Left lung (tissue), 4 donors: ENCODE measurements at regions not wholly inside any gene's neighbourhood (a gene's known extent, or its start where the extent isn't known, plus 50 kb on each side); places are given as distances from the start of the nearest gene placed in this dataset.

ENCODE experiments used
- ATAC-seq: fragments of 200-7000 bp; cut with Tn5 transposase; one replicate; pipeline ENCODE4 v1.9.1; 2020; ENCODE audit warnings: moderate library complexity
- DNase-seq, 4 donors: peaks; one replicate each; pipeline ENCODE4 v3.0.0-alpha.2; 2013 to 2020
- H3K27ac ChIP-seq, 2 donors: fragments of 200-600 bp; sonication (generic) in 1 of 2; one replicate each; pipeline versions ENCODE4 v1.5.0 to v1.8.0; 2020 to 2021
- H3K27me3 ChIP-seq, 2 donors: fragments of 200-600 bp; sonication (generic) in 1 of 2; one replicate each; pipeline versions ENCODE4 v1.5.0 to v1.8.0; 2020 to 2021
- H3K36me3 ChIP-seq, 2 donors: fragments of 200-600 bp; sonication (generic) in 1 of 2; one replicate each; pipeline versions ENCODE4 v1.5.0 to v1.8.0; 2020 to 2021
- H3K4me1 ChIP-seq, 2 donors: fragments of 200-600 bp; one replicate each; pipeline ENCODE4 v1.8.0; 2021
- H3K4me3 ChIP-seq, 2 donors: fragments of 200-600 bp; sonication (generic) in 1 of 2; one replicate each; pipeline versions ENCODE4 v1.5.0 to v1.8.0; 2020 to 2021; ENCODE audit warnings: mild to moderate bottlenecking in 1 of 2
- H3K9me3 ChIP-seq, 2 donors: fragments of 200-600 bp; sonication (generic) in 1 of 2; one replicate each; pipeline versions ENCODE4 v1.5.0 to v1.8.0; 2020 to 2021
- CTCF ChIP-seq, 2 donors: fragments of 200-600 bp; sonication (generic) in 1 of 2; IDR thresholded peaks; one replicate each; pipeline versions ENCODE4 v1.5.0 to v1.8.0; 2021; ENCODE audit warnings: antibody characterized with exemption in 2 of 2
- intact Hi-C, 2 donors: fragments of 100-400 bp; cut with DNase I; formaldehyde crosslinking; loops; one replicate each; pipeline versions ENCODE4 v1.11.2 to v1.14.2; 2022
- donor health status: DM: no; HTN: yes; CAD: no.
- donor health status: DM: no; HTN: no; CAD: no.

- no peaks in the 10 kb centered on the region for H3K27me3 ChIP-seq
- intact Hi-C loops, result no loop called here
- no peaks in the 10 kb centered on the region for H3K4me1 ChIP-seq
- H3K9me3 ChIP-seq, result no peaks in the 10 kb centered on the region
- TF ChIP-seq CTCF (IDR thresholded peaks at IDR 0.05), result no peak
- H3K27ac ChIP-seq, result no peak overlapping the region
- DNase-seq, result no peak
- ATAC-seq, result no peak
- no peak overlapping the region for H3K4me3 ChIP-seq
- H3K36me3 ChIP-seq, result no peaks in the 10 kb centered on the region
These were observed 411.1 kb downstream of the SOX2 start for GRCh38 chr3:182122779-182123178.

GRCh38 chr3:182124187-182124586 is 412.5 kb downstream of the SOX2 start:
- no peaks in the 10 kb centered on the region for H3K27me3 ChIP-seq
- H3K27ac ChIP-seq, result no peak overlapping the region
- no peak overlapping the region for H3K4me3 ChIP-seq
- ATAC-seq, result no peak
- H3K36me3 ChIP-seq, result no peaks in the 10 kb centered on the region
- TF ChIP-seq CTCF (IDR thresholded peaks at IDR 0.05), result no peak
- H3K4me1 ChIP-seq, result no peaks in the 10 kb centered on the region
- DNase-seq, result no peak
- no peaks in the 10 kb centered on the region for H3K9me3 ChIP-seq
- intact Hi-C loops, result no loop called here

GRCh38 chr3:182124716-182125115 is 413.0 kb downstream of the SOX2 start:
- intact Hi-C loops, result no loop called here
- TF ChIP-seq CTCF (IDR thresholded peaks at IDR 0.05), result no peak
- ATAC-seq (no peak), DNase-seq (no peak)
- Histone ChIP-seq H3K27me3 (no peaks in the 10 kb centered on the region), H3K4me3 (no peak overlapping the region), H3K9me3 (no peaks in the 10 kb centered on the region), H3K27ac (no peak overlapping the region), H3K36me3 (no peaks in the 10 kb centered on the region), H3K4me1 (no peaks in the 10 kb centered on the region)

- ATAC-seq (no peak), DNase-seq (no peak)
- H3K36me3 ChIP-seq, result no peaks in the 10 kb centered on the region
- no peaks in the 10 kb centered on the region for H3K27me3 ChIP-seq
- H3K9me3 ChIP-seq, result no peaks in the 10 kb centered on the region
- H3K27ac ChIP-seq, result no peak overlapping the region
- no peaks in the 10 kb centered on the region for H3K4me1 ChIP-seq
- no peak for TF ChIP-seq CTCF (IDR thresholded peaks at IDR 0.05)
- intact Hi-C loops, result no loop called here
- H3K4me3 ChIP-seq, result no peak overlapping the region
These were observed 418.0 kb downstream of the SOX2 start for GRCh38 chr3:182129740-182130139.

- DNase-seq (no peak), ATAC-seq (no peak)
- H3K27me3 ChIP-seq, result no peaks in the 10 kb centered on the region
- H3K36me3 ChIP-seq, result no peaks in the 10 kb centered on the region
- no peaks in the 10 kb centered on the region for H3K4me1 ChIP-seq
- no peak for TF ChIP-seq CTCF (IDR thresholded peaks at IDR 0.05)
- intact Hi-C loops, result no loop called here
- H3K9me3 ChIP-seq, result no peaks in the 10 kb centered on the region
- H3K27ac ChIP-seq, result no peak overlapping the region
- H3K4me3 ChIP-seq, result no peak overlapping the region
These were observed 422.0 kb downstream of the SOX2 start for GRCh38 chr3:182133752-182134151.
